ENCODE measurements at regions not wholly inside any gene's neighbourhood (a gene's known extent, or its start where the extent isn't known, plus 50 kb on each side); places are given as distances from the start of the nearest gene placed in this dataset.

DNA sequence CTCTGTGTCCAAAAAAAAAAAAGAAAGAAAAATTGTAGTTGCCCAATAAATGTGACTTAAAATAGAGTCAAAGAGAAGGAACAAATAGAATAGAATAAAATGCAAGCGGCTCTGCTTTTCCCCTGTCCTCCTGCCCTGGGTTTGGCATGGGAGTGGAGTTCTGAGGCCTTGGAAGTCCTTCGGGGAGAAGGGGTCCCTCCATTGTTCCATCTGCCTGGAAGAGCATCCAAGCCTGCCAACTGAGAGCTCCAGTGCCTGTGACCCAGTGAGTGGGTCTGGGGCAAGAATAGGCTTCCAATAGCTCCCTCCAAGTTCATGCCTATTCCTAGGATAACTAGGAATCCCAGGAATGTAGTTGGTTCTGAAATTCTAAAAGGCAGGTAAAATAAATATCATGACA lies 321.4 kb downstream of the MYCN start:
- H3K27ac ChIP-seq (ENCODE audit: insufficient read length, low read depth, low read length), result no peak overlapping the region
- H3K56ac ChIP-seq (ENCODE audit: insufficient read length, low read depth, low read length), result no peak overlapping the region
- no peak overlapping the region for H3K9ac ChIP-seq (ENCODE audit: extremely low read depth, insufficient read length, low read length)
- no peaks in the 10 kb centered on the region for H4K20me1 ChIP-seq (ENCODE audit: control insufficient read depth, insufficient read depth, insufficient read length)
- no peak overlapping the region for H3K4ac ChIP-seq (ENCODE audit: low read depth, low read length)
- no peak overlapping the region for H2AFZ ChIP-seq (ENCODE audit: low read length)
- Mint-ChIP-seq H3K4me1 (peaks cover 12 to 16% of the 10 kb centered on the region in 2 experiments), H3K4me3 (no peak overlapping the region), H3K27ac (no peak overlapping the region), H3K27me3 (ENCODE audit: low read depth) (no peaks in the 10 kb centered on the region), H3K9me3 (no peaks in the 10 kb centered on the region), H3K36me3 (ENCODE audit: insufficient read depth in 1 of 3, low read depth in 3 of 3) (no peaks in the 10 kb centered on the region)
- no peaks in the 10 kb centered on the region for H3K23me2 ChIP-seq (ENCODE audit: insufficient read length, low read depth, low read length, poor library complexity, severe bottlenecking)
- no peak overlapping the region for H3K14ac ChIP-seq (ENCODE audit: insufficient read depth, low read length)
- H2BK12ac ChIP-seq (ENCODE audit: insufficient read length, low read depth, low read length), result no peak overlapping the region
- no peak overlapping the region for H4K91ac ChIP-seq (ENCODE audit: insufficient read length, low read depth, low read length)
- no peak overlapping the region for H2BK5ac ChIP-seq (ENCODE audit: insufficient read length, low read length)
- H2BK20ac ChIP-seq (ENCODE audit: low read depth, low read length, poor library complexity, severe bottlenecking), result no peak overlapping the region
- H3K79me2 ChIP-seq (ENCODE audit: insufficient read depth, low read length), result no peaks in the 10 kb centered on the region
- H2BK120ac ChIP-seq (ENCODE audit: low read depth, low read length, poor library complexity, severe bottlenecking), result no peak overlapping the region
- no peak for DNase-seq
- H3K23ac ChIP-seq (ENCODE audit: insufficient read length, low read depth, low read length), result no peak overlapping the region
- H2AK5ac ChIP-seq (ENCODE audit: insufficient read length, low read length), result no peak overlapping the region
- no peak overlapping the region for H4K5ac ChIP-seq (ENCODE audit: insufficient read length, low read depth, low read length)
- WGBS (ENCODE audit: extremely low coverage, insufficient read length, low lambda C conversion rate), result no CpG with 5 or more reads among the region's 2 CpGs
- no peak overlapping the region for H3K18ac ChIP-seq (ENCODE audit: insufficient read length, low read depth, low read length)
- H4K8ac ChIP-seq (replicated peaks; ENCODE audit: insufficient read length, low read depth, low read length), result no peak overlapping the region
- H3K4me1 ChIP-seq (ENCODE audit: insufficient read depth, low read length), result no peaks in the 10 kb centered on the region
- H3K4me2 ChIP-seq (ENCODE audit: insufficient read depth, insufficient read length, low read length), result no peak overlapping the region
- H3K27me3 ChIP-seq (ENCODE audit: insufficient read depth, low read length), result no peaks in the 10 kb centered on the region
- H3K9me3 ChIP-seq (ENCODE audit: control insufficient read depth, low read depth, low read length), result no peaks in the 10 kb centered on the region
- no peak overlapping the region for H3T11ph ChIP-seq (ENCODE audit: low read length)
- H3K79me1 ChIP-seq (ENCODE audit: insufficient read depth, low read depth, low read length, poor library complexity, severe bottlenecking), result no peaks in the 10 kb centered on the region
- TF ChIP-seq, protein P1, sequence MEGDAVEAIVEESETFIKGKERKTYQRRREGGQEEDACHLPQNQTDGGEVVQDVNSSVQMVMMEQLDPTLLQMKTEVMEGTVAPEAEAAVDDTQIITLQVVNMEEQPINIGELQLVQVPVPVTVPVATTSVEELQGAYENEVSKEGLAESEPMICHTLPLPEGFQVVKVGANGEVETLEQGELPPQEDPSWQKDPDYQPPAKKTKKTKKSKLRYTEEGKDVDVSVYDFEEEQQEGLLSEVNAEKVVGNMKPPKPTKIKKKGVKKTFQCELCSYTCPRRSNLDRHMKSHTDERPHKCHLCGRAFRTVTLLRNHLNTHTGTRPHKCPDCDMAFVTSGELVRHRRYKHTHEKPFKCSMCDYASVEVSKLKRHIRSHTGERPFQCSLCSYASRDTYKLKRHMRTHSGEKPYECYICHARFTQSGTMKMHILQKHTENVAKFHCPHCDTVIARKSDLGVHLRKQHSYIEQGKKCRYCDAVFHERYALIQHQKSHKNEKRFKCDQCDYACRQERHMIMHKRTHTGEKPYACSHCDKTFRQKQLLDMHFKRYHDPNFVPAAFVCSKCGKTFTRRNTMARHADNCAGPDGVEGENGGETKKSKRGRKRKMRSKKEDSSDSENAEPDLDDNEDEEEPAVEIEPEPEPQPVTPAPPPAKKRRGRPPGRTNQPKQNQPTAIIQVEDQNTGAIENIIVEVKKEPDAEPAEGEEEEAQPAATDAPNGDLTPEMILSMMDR (conservative IDR thresholded peaks at IDR 0.05), result no peak
- H2BK15ac ChIP-seq (ENCODE audit: low read depth, low read length), result no peak overlapping the region

Measured in H9 (cell line).